Keratinocyte (primary cell): ENCODE measurements at regions not wholly inside any gene's neighbourhood (a gene's known extent, or its start where the extent isn't known, plus 50 kb on each side); places are given as distances from the start of the nearest gene placed in this dataset.
"Not testable (repeated sequence)": the region's sequence is repeated elsewhere in the genome, so short reads cannot be mapped to it uniquely, and the experiment has no call there.

Source experiments
- DNase-seq: peaks from one replicate; pipeline ENCODE4 v3.0.0-alpha.2; 2011; ENCODE audit warnings: low read depth, missing footprints, low spot score
- FAIRE-seq: peaks from 2 replicates; lab custom pipeline; 2011; peaks lifted over from hg19 to GRCh38; lab: Jason Lieb, UNC
- H2AFZ ChIP-seq: 2 replicates; pipeline ENCODE4 v1.6.0; 2012; ENCODE audit warnings: low read length, control low read depth, inconsistent platforms; ENCODE audit not compliant: control insufficient read depth
- H3K27ac ChIP-seq: 2 replicates; pipeline ENCODE4 v1.5.1; 2011; ENCODE audit warnings: low read length; ENCODE audit not compliant: control insufficient read depth, insufficient read depth
- H3K27me3 ChIP-seq: 3 replicates; pipeline ENCODE4 v1.6.0; 2011; ENCODE audit warnings: low read length; ENCODE audit not compliant: control insufficient read depth, insufficient read depth; ENCODE audit errors: extremely low read depth
- H3K36me3 ChIP-seq, 2 experiments: 2 replicates in 1 of 2; 3 replicates in 1 of 2; pipeline ENCODE4 v1.5.1; 2011; ENCODE audit warnings: low read length in 2 of 2, mild to moderate bottlenecking in 1 of 2; ENCODE audit not compliant: control insufficient read depth in 2 of 2, insufficient read depth in 2 of 2; ENCODE audit errors: extremely low read depth in 1 of 2
- H3K4me1 ChIP-seq: 3 replicates; pipeline ENCODE4 v1.5.1; 2011; ENCODE audit warnings: low read length; ENCODE audit not compliant: control insufficient read depth, insufficient read depth; ENCODE audit errors: extremely low read depth
- H3K4me2 ChIP-seq: 3 replicates; pipeline ENCODE4 v1.6.0; 2011; ENCODE audit warnings: low read depth, low read length; ENCODE audit not compliant: control insufficient read depth, insufficient read depth; ENCODE audit errors: extremely low read depth
- H3K4me3 ChIP-seq, 3 experiments: fragments of 200-600 bp in 1 of 3; sonication (generic) in 1 of 3; 2 replicates in 2 of 3; 3 replicates in 1 of 3; pipeline ENCODE4 v1.5.1; 2011 to 2016; ENCODE audit warnings: low read length in 3 of 3, mild to moderate bottlenecking in 3 of 3, control low read depth in 2 of 3, inconsistent platforms in 1 of 3, low read depth in 1 of 3, mixed read lengths in 1 of 3, mixed run types in 1 of 3, moderate library complexity in 1 of 3; ENCODE audit not compliant: control insufficient read depth in 2 of 3, insufficient read depth in 2 of 3; ENCODE audit errors: extremely low read depth in 1 of 3
- H3K79me2 ChIP-seq: 2 replicates; pipeline ENCODE4 v1.6.0; 2012; ENCODE audit warnings: low read length; ENCODE audit not compliant: control insufficient read depth, insufficient read depth
- H3K9ac ChIP-seq: 3 replicates; pipeline ENCODE4 v1.6.0; 2011; ENCODE audit warnings: low read length; ENCODE audit not compliant: control insufficient read depth, insufficient read depth; ENCODE audit errors: extremely low read depth
- H3K9me1 ChIP-seq: 3 replicates; pipeline ENCODE4 v1.6.0; 2011; ENCODE audit warnings: low read length; ENCODE audit not compliant: control insufficient read depth, insufficient read depth; ENCODE audit errors: extremely low read depth
- H3K9me3 ChIP-seq: 2 replicates; pipeline ENCODE4 v1.5.1; 2012; ENCODE audit warnings: low read depth, low read length; ENCODE audit not compliant: control insufficient read depth
- H4K20me1 ChIP-seq: 3 replicates; pipeline ENCODE4 v1.6.0; 2011; ENCODE audit warnings: low read length; ENCODE audit not compliant: control insufficient read depth, insufficient read depth; ENCODE audit errors: extremely low read depth
- EZH2 ChIP-seq: IDR thresholded peaks from one replicate; pipeline ENCODE4 v1.6.1; 2012; ENCODE audit warnings: inconsistent platforms, mild to moderate bottlenecking, low read length, moderate library complexity
- dilution Hi-C: fragments of 300-500 bp; cut with MboI; formaldehyde crosslinking; loops from one replicate; pipeline ENCODE4 v1.7.0; 2020; ENCODE audit warnings: low sequenced_read_pairs; ENCODE audit not compliant: extremely low pct_ligation_motif_present
- TF ChIP-seq, protein P1 (sequence below), 3 experiments: IDR thresholded peaks in 1 of 3; conservative IDR thresholded peaks in 1 of 3; optimal IDR thresholded peaks in 1 of 3; 2 replicates in 2 of 3; 3 replicates in 1 of 3; pipeline versions ENCODE3 to v1.5.1; 2011; ENCODE audit warnings: low read length in 3 of 3, mild to moderate bottlenecking in 3 of 3, moderate library complexity in 2 of 3, control low read depth in 1 of 3, inconsistent platforms in 1 of 3; ENCODE audit not compliant: insufficient read depth in 2 of 3; ENCODE audit errors: extremely low read depth in 1 of 3

GRCh38 chr16:13480801-13481200 is 439.2 kb upstream of the ERCC4 start:
- TF ChIP-seq EZH2 = no peak
- TF ChIP-seq, protein P1, sequence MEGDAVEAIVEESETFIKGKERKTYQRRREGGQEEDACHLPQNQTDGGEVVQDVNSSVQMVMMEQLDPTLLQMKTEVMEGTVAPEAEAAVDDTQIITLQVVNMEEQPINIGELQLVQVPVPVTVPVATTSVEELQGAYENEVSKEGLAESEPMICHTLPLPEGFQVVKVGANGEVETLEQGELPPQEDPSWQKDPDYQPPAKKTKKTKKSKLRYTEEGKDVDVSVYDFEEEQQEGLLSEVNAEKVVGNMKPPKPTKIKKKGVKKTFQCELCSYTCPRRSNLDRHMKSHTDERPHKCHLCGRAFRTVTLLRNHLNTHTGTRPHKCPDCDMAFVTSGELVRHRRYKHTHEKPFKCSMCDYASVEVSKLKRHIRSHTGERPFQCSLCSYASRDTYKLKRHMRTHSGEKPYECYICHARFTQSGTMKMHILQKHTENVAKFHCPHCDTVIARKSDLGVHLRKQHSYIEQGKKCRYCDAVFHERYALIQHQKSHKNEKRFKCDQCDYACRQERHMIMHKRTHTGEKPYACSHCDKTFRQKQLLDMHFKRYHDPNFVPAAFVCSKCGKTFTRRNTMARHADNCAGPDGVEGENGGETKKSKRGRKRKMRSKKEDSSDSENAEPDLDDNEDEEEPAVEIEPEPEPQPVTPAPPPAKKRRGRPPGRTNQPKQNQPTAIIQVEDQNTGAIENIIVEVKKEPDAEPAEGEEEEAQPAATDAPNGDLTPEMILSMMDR (optimal IDR thresholded peaks at IDR 0.05 in 1 of 3, IDR thresholded peaks at IDR 0.05 in 1 of 3, conservative IDR thresholded peaks at IDR 0.05 in 1 of 3; ENCODE audit: extremely low read depth in 1 of 3, insufficient read depth in 2 of 3, low read length in 3 of 3) = no peak
- no peaks in the 10 kb centered on the region for H3K27me3 ChIP-seq
- H3K79me2 ChIP-seq = no peaks in the 10 kb centered on the region
- no peak overlapping the region for H3K27ac ChIP-seq
- H3K9me3 ChIP-seq = peaks cover 2% of the 10 kb centered on the region
- DNase-seq (no peak), FAIRE-seq (no peak)
- no peaks in the 10 kb centered on the region for H3K4me1 ChIP-seq
- H3K9ac ChIP-seq = no peak overlapping the region
- H3K4me3 ChIP-seq = no peak overlapping the region
- H3K4me2 ChIP-seq = no peak overlapping the region
- no peak overlapping the region for H2AFZ ChIP-seq
- H3K9me1 ChIP-seq = no peaks in the 10 kb centered on the region
- no peaks in the 10 kb centered on the region for H4K20me1 ChIP-seq
- dilution Hi-C loops = no loop called here
- H3K36me3 ChIP-seq = no peaks in the 10 kb centered on the region

DNA sequence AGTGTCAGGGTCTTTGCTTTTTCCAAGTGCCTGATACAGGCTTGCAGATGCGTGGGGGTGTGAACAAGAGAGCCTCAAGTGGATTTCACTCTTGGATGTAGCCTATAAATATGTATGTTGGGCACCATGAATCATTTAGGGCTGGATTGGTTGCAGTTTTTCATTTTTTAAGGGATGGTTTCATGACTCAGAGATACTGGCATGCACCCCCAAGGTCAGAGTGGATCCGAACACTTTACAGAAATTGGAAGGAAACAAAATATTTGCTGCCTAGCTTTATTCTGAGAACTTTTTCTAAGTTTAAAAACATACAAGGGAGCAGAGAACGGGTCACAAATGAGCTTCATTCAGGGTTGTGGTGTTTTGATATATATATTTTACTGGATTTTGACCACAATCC is 436.8 kb upstream of the ERCC4 start:
- Histone ChIP-seq H3K79me2 (no peaks in the 10 kb centered on the region), H3K9me3 (peaks cover 2% of the 10 kb centered on the region), H2AFZ (no peak overlapping the region), H3K4me2 (no peak overlapping the region), H3K4me3 (no peak overlapping the region), H3K36me3 (no peaks in the 10 kb centered on the region), H3K4me1 (no peaks in the 10 kb centered on the region), H3K27me3 (no peaks in the 10 kb centered on the region), H3K27ac (no peak overlapping the region), H3K9me1 (no peaks in the 10 kb centered on the region), H4K20me1 (no peaks in the 10 kb centered on the region), H3K9ac (no peak overlapping the region)
- dilution Hi-C loops = no loop called here
- DNase-seq = no peak
- TF ChIP-seq, protein P1 (optimal IDR thresholded peaks at IDR 0.05 in 1 of 3, IDR thresholded peaks at IDR 0.05 in 1 of 3, conservative IDR thresholded peaks at IDR 0.05 in 1 of 3; ENCODE audit: extremely low read depth in 1 of 3, insufficient read depth in 2 of 3, low read length in 3 of 3) = no peak
- no peak for TF ChIP-seq EZH2
- no peak for FAIRE-seq

DNA sequence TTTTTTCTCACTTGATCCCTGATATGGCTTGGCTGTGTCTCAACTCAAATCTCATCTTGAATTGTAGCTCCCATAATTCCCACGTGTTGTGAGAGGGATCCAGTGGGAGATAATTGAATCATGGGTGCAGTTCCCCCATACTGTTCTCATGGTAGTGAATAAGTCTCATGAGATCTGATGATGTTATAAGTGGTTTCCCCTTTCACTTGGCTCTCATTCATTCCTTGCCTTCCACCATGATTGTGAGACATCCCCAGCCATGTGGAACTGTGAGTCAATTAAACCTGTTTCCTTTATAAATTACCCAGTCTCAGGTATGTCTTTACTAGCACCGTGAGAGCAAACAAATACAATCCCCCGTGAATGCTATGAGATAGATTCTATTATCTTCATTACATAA is 430.5 kb upstream of the ERCC4 start:
- not testable (repeated sequence) for FAIRE-seq, H3K4me2 ChIP-seq

More for the DNA sequence above, 430.5 kb upstream of the ERCC4 start:
- H2AFZ ChIP-seq, dilution Hi-C loops, DNase-seq, H3K9ac ChIP-seq, H3K9me1 ChIP-seq, H3K9me3 ChIP-seq, H3K4me3 ChIP-seq, H3K36me3 ChIP-seq, H3K79me2 ChIP-seq, H4K20me1 ChIP-seq, H3K27me3 ChIP-seq, H3K4me1 ChIP-seq, H3K27ac ChIP-seq: not testable (repeated sequence)
